H1 (cell line): ENCODE measurements at regions not wholly inside any gene's neighbourhood (a gene's known extent, or its start where the extent isn't known, plus 50 kb on each side); places are given as distances from the start of the nearest gene placed in this dataset.

Experiments used
- CTCF ChIA-PET: fragments of 300-600 bp; sonication (Branson Sonifier 250); formaldehyde crosslinking; loops from one replicate; lab custom pipeline; 2021; ENCODE audit not compliant: partially characterized antibody; lab: Charles Lee
- POLR2A ChIA-PET: fragments of 300-600 bp; sonication (Branson Sonifier 250); formaldehyde crosslinking; loops from one replicate; lab custom pipeline; 2021; ENCODE audit warnings: inconsistent platforms; ENCODE audit not compliant: partially characterized antibody; lab: Charles Lee
- DNase-seq, 2 experiments: peaks; one replicate each; pipeline versions ENCODE4 v3.0.0 to v3.0.0-alpha.2; 2010 to 2022; ENCODE audit warnings: low spot score in 2 of 2, low read depth in 1 of 2, mixed read lengths in 1 of 2
- FAIRE-seq: peaks from 2 replicates; lab custom pipeline; 2011; peaks lifted over from hg19 to GRCh38; lab: Jason Lieb, UNC
- H2AFZ ChIP-seq: 2 replicates; pipeline ENCODE4 v1.8.1; 2012; ENCODE audit warnings: low read length, inconsistent platforms
- H2AK5ac ChIP-seq: 2 replicates; pipeline ENCODE4 v1.6.1; 2013; ENCODE audit warnings: low read depth, low read length
- H2BK120ac ChIP-seq: replicated peaks from 2 replicates; pipeline ENCODE3; 2013; ENCODE audit warnings: low read depth, low read length, inconsistent platforms
- H2BK12ac ChIP-seq: 2 replicates; pipeline ENCODE4 v1.6.1; 2013; ENCODE audit warnings: low read depth, low read length
- H2BK15ac ChIP-seq: 2 replicates; pipeline ENCODE4 v1.6.1; 2013; ENCODE audit warnings: low read length
- H2BK20ac ChIP-seq: 2 replicates; pipeline ENCODE4 v1.6.1; 2013; ENCODE audit warnings: low read length
- H2BK5ac ChIP-seq: 2 replicates; pipeline ENCODE4 v1.6.1; 2013; ENCODE audit warnings: low read depth, low read length
- H3K14ac ChIP-seq: 2 replicates; pipeline ENCODE4 v1.6.1; 2013; ENCODE audit warnings: inconsistent platforms; ENCODE audit not compliant: insufficient read length
- H3K18ac ChIP-seq: 2 replicates; pipeline ENCODE4 v1.6.1; 2013; ENCODE audit warnings: low read length; ENCODE audit errors: extremely low read depth
- H3K23ac ChIP-seq: 2 replicates; pipeline ENCODE4 v1.6.1; 2013; ENCODE audit warnings: inconsistent platforms; ENCODE audit not compliant: insufficient read length
- H3K23me2 ChIP-seq: 2 replicates; pipeline ENCODE4 v1.6.1; 2013; ENCODE audit warnings: low read depth, low read length
- H3K27ac ChIP-seq: 2 replicates; pipeline ENCODE4 v1.6.1; 2011; ENCODE audit warnings: low read depth, low read length, inconsistent platforms
- H3K27me3 ChIP-seq, 4 experiments: replicated peaks in 1 of 4; 1 replicate in 1 of 4; 2 replicates in 3 of 4; pipeline versions ENCODE4 v1.6.1 to v1.8.1; 2011 to 2013; ENCODE audit warnings: low read length in 3 of 4, mild to moderate bottlenecking in 3 of 4, inconsistent platforms in 2 of 4, mixed read lengths in 2 of 4, moderate library complexity in 1 of 4; ENCODE audit not compliant: control insufficient read depth in 3 of 4, insufficient read depth in 3 of 4; ENCODE audit errors: extremely low read depth in 1 of 4
- H3K36me3 ChIP-seq, 4 experiments: 2 replicates each; pipeline versions ENCODE4 v1.6.1 to v1.8.1; 2011 to 2013; ENCODE audit warnings: mild to moderate bottlenecking in 4 of 4, low read length in 3 of 4, moderate library complexity in 2 of 4, control low read depth in 1 of 4, inconsistent platforms in 1 of 4; ENCODE audit not compliant: insufficient read depth in 4 of 4, control insufficient read depth in 2 of 4
- H3K4ac ChIP-seq: replicated peaks from 2 replicates; pipeline ENCODE3; 2013; ENCODE audit warnings: low read length, low read depth, mixed read lengths, inconsistent platforms; ENCODE audit not compliant: insufficient read length
- H3K4me1 ChIP-seq, 4 experiments: replicated peaks in 1 of 4; 1 replicate in 1 of 4; 2 replicates in 3 of 4; pipeline versions ENCODE4 v1.6.1 to v1.8.1; 2011 to 2013; ENCODE audit warnings: low read length in 3 of 4, inconsistent platforms in 2 of 4, mixed read lengths in 1 of 4; ENCODE audit not compliant: insufficient read depth in 4 of 4, control insufficient read depth in 3 of 4
- H3K4me2 ChIP-seq, 2 experiments: 2 replicates each; pipeline versions ENCODE4 v1.6.1 to v1.8.1; 2011 to 2013; ENCODE audit warnings: low read depth in 2 of 2, low read length in 2 of 2, control low read depth in 1 of 2, inconsistent platforms in 1 of 2, mild to moderate bottlenecking in 1 of 2; ENCODE audit not compliant: insufficient read depth in 1 of 2
- H3K4me3 ChIP-seq, 4 experiments: fragments of 200-600, 300-600 bp in 1 of 4; sonication (generic), shearing (Covaris generic), sonication (Bioruptor Twin) in 1 of 4; 2 replicates each; pipeline versions ENCODE4 v1.5.1 to v1.8.1; 2011 to 2016; ENCODE audit warnings: low read length in 4 of 4, low read depth in 3 of 4, control low read depth in 2 of 4, inconsistent platforms in 2 of 4, mild to moderate bottlenecking in 2 of 4, mixed read lengths in 1 of 4, moderate library complexity in 1 of 4; ENCODE audit not compliant: insufficient read depth in 2 of 4; ENCODE audit errors: extremely low read depth in 1 of 4
- H3K56ac ChIP-seq: replicated peaks from 2 replicates; pipeline ENCODE3; 2013; ENCODE audit warnings: low read depth, mild to moderate bottlenecking, mixed read lengths, low read length, inconsistent platforms; ENCODE audit not compliant: insufficient read length
- H3K79me1 ChIP-seq: 2 replicates; pipeline ENCODE4 v1.6.1; 2013; ENCODE audit warnings: low read depth, low read length, control low read depth
- H3K79me2 ChIP-seq, 2 experiments: 2 replicates each; pipeline versions ENCODE4 v1.6.1 to v1.8.1; 2012 to 2013; ENCODE audit warnings: low read length in 2 of 2, mild to moderate bottlenecking in 2 of 2, inconsistent platforms in 1 of 2; ENCODE audit not compliant: insufficient read depth in 2 of 2, control insufficient read depth in 1 of 2
- H3K9ac ChIP-seq, 4 experiments: replicated peaks in 1 of 4; 1 replicate in 1 of 4; 2 replicates in 3 of 4; pipeline versions ENCODE4 v1.6.1 to v1.8.1; 2011 to 2013; ENCODE audit warnings: low read depth in 3 of 4, low read length in 3 of 4, control low read depth in 2 of 4, mild to moderate bottlenecking in 2 of 4, moderate library complexity in 2 of 4, inconsistent platforms in 1 of 4; ENCODE audit errors: extremely low read depth in 1 of 4
- H3K9me3 ChIP-seq, 2 experiments: 2 replicates each; pipeline versions ENCODE4 v1.6.1 to v1.8.1; 2012 to 2013; ENCODE audit warnings: mild to moderate bottlenecking in 2 of 2, moderate library complexity in 2 of 2, control low read depth in 1 of 2, inconsistent platforms in 1 of 2, low read depth in 1 of 2, low read length in 1 of 2, mixed read lengths in 1 of 2; ENCODE audit not compliant: insufficient read depth in 2 of 2
- H4K20me1 ChIP-seq, 2 experiments: replicated peaks in 1 of 2; 2 replicates each; pipeline versions ENCODE3 to v1.8.1; 2011 to 2013; ENCODE audit warnings: inconsistent platforms in 2 of 2, low read length in 2 of 2, mild to moderate bottlenecking in 1 of 2; ENCODE audit not compliant: insufficient read depth in 2 of 2, control insufficient read depth in 1 of 2
- H4K5ac ChIP-seq: 2 replicates; pipeline ENCODE4 v1.6.1; 2013; ENCODE audit warnings: low read length, low read depth, mixed read lengths, inconsistent platforms; ENCODE audit not compliant: insufficient read length
- H4K8ac ChIP-seq: 2 replicates; pipeline ENCODE4 v1.8.0; 2013; ENCODE audit warnings: mild to moderate bottlenecking, moderate library complexity, low read length, inconsistent platforms; ENCODE audit not compliant: insufficient read depth; ENCODE audit errors: extremely low read depth
- H4K91ac ChIP-seq: replicated peaks from 2 replicates; pipeline ENCODE3; 2013; ENCODE audit warnings: low read length, mixed read lengths, inconsistent platforms; ENCODE audit not compliant: insufficient read length
- CBX8 ChIP-seq: fragments of 300-800, 300-1000 bp; sonication (generic); IDR thresholded peaks from 2 replicates; pipeline ENCODE4 v1.7.1; 2016; ENCODE audit warnings: low read depth, low read length, borderline replicate concordance
- CHD1 ChIP-seq: IDR thresholded peaks from 2 replicates; pipeline ENCODE4 v1.6.1; 2012; ENCODE audit warnings: low read depth, low read length, improper control_type of control experiment
- TBP ChIP-seq: IDR thresholded peaks from 2 replicates; pipeline ENCODE4 v1.6.1; 2011; ENCODE audit warnings: low read depth, low read length, improper control_type of control experiment
- WGBS, 2 experiments: shearing (Covaris generic) in 1 of 2; methylation state at CpG; one replicate each; pipeline versions ENCODE4 v1.1.6 to v1.1.7; 2013 to 2015; ENCODE audit warnings: low lambda C conversion rate in 2 of 2, mixed read lengths in 2 of 2, inconsistent platforms in 1 of 2, low coverage in 1 of 2, missing lambda C conversion rate in 1 of 2; ENCODE audit not compliant: insufficient replicate concordance in 2 of 2, insufficient coverage in 1 of 2, insufficient read length in 1 of 2; ENCODE audit errors: extremely low coverage in 1 of 2, missing lambda C conversion rate in 1 of 2; 5-methylcytosine and 5-hydroxymethylcytosine counted together

GRCh38 chr1:106753066-106753465 lies 303.4 kb upstream of the PRMT6 start:
- FAIRE-seq (no peak), DNase-seq (no peak)
- Histone ChIP-seq H3K23me2 (no peaks in the 10 kb centered on the region), H4K91ac (no peak overlapping the region), H3K79me2 (no peaks in the 10 kb centered on the region), H3K36me3 (no peaks in the 10 kb centered on the region), H3K4me2 (no peak overlapping the region), H2BK120ac (no peak overlapping the region), H3K23ac (no peak overlapping the region), H4K20me1 (no peaks in the 10 kb centered on the region), H3K4ac (no peak overlapping the region), H2BK15ac (no peak overlapping the region), H3K56ac (no peak overlapping the region), H3K79me1 (no peaks in the 10 kb centered on the region), H2AFZ (no peak overlapping the region), H3K27me3 (no peaks in the 10 kb centered on the region), H3K18ac (no peak overlapping the region), H3K4me3 (no peak overlapping the region), H2BK20ac (no peak overlapping the region), H3K14ac (no peak overlapping the region), H3K27ac (no peak overlapping the region), H4K5ac (no peak overlapping the region), H2BK5ac (no peak overlapping the region), H2AK5ac (no peak overlapping the region), H3K9ac (no peak overlapping the region), H3K4me1 (peaks cover 0 to 2% (median 0%) of the 10 kb centered on the region in 4 experiments; a peak in 1 of 7 replicates), H3K9me3 (no peaks in the 10 kb centered on the region), H2BK12ac (no peak overlapping the region), H4K8ac (no peak overlapping the region)
- ChIA-PET CTCF (no interaction called here), POLR2A (no interaction called here)
- 89% methylated on average over 1 of the region's 1 CpG; no CpG with 5 or more reads in 1 of the 2 experiments for WGBS, 2 experiments
- no peak for TF ChIP-seq TBP
- no peak for TF ChIP-seq CHD1
- TF ChIP-seq CBX8, result no peak
